ENCODE measurements at regions not wholly inside any gene's neighbourhood (a gene's known extent, or its start where the extent isn't known, plus 50 kb on each side); places are given as distances from the start of the nearest gene placed in this dataset.

DNA sequence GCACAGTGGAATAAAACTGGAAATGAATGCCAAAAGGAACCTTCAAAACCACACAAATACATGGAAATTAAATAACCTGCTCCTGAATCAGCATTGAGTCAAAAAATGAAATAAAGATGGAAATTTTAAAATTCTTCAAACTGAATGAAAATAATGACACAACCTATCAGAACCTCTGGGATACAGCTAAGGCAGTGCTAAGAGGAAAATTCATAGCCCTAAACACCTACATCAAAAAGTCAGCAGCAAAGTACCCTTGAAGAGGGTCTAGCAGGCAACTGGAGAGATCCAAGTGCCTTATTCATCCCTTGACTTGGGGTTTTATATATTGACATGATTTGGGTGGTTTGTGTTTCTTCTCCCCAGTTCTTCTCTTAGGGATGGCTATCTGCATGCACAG is 294.1 kb downstream of the PMP22 start:
- Histone ChIP-seq H2BK15ac (ENCODE audit: low read length) (no peak overlapping the region), H3K36me3 (ENCODE audit: control insufficient read depth in 2 of 4, insufficient read depth in 4 of 4, low read length in 3 of 4) (no peaks in the 10 kb centered on the region), H3K4ac (replicated peaks; ENCODE audit: insufficient read length, low read depth, low read length) (no peak overlapping the region), H3K27ac (ENCODE audit: low read depth, low read length) (no peak overlapping the region), H4K5ac (ENCODE audit: insufficient read length, low read depth, low read length) (no peak overlapping the region), H4K20me1 (replicated peaks in 1 of 2; ENCODE audit: control insufficient read depth in 1 of 2, insufficient read depth in 2 of 2, low read length in 2 of 2) (no peaks in the 10 kb centered on the region), H2BK120ac (replicated peaks; ENCODE audit: low read depth, low read length) (no peak overlapping the region), H3K79me1 (ENCODE audit: low read depth, low read length) (no peaks in the 10 kb centered on the region), H3K18ac (ENCODE audit: extremely low read depth, low read length) (no peak overlapping the region), H4K8ac (ENCODE audit: extremely low read depth, insufficient read depth, low read length) (no peak overlapping the region), H3K14ac (ENCODE audit: insufficient read length) (no peak overlapping the region), H3K23ac (ENCODE audit: insufficient read length) (no peak overlapping the region), H3K9me3 (ENCODE audit: insufficient read depth in 2 of 2, low read depth in 1 of 2, low read length in 1 of 2) (peaks cover 4 to 7% of the 10 kb centered on the region in 2 experiments; a peak in 2 of 4 replicates), H2BK20ac (ENCODE audit: low read length) (no peak overlapping the region), H2AK5ac (ENCODE audit: low read depth, low read length) (no peak overlapping the region), H2BK5ac (ENCODE audit: low read depth, low read length) (no peak overlapping the region), H3K4me1 (replicated peaks in 1 of 4; ENCODE audit: control insufficient read depth in 3 of 4, insufficient read depth in 4 of 4, low read length in 3 of 4) (peaks cover 0 to 3% (median 0%) of the 10 kb centered on the region in 4 experiments; a peak in 1 of 7 replicates), H3K4me3 (ENCODE audit: extremely low read depth in 1 of 4, insufficient read depth in 2 of 4, low read depth in 3 of 4, low read length in 4 of 4) (no peak overlapping the region), H3K79me2 (ENCODE audit: control insufficient read depth in 1 of 2, insufficient read depth in 2 of 2, low read length in 2 of 2) (no peaks in the 10 kb centered on the region), H3K23me2 (ENCODE audit: low read depth, low read length) (no peaks in the 10 kb centered on the region), H3K9ac (replicated peaks in 1 of 4; ENCODE audit: extremely low read depth in 1 of 4, low read depth in 3 of 4, low read length in 3 of 4) (no peak overlapping the region), H3K27me3 (replicated peaks in 1 of 4; ENCODE audit: control insufficient read depth in 3 of 4, extremely low read depth in 1 of 4, insufficient read depth in 3 of 4, low read length in 3 of 4) (no peaks in the 10 kb centered on the region; a peak in 1 of 7 replicates), H4K91ac (replicated peaks; ENCODE audit: insufficient read length, low read length) (no peak overlapping the region), H2BK12ac (ENCODE audit: low read depth, low read length) (no peak overlapping the region), H2AFZ (ENCODE audit: low read length) (no peak overlapping the region), H3K56ac (replicated peaks; ENCODE audit: insufficient read length, low read depth, low read length) (no peak overlapping the region), H3K4me2 (ENCODE audit: insufficient read depth in 1 of 2, low read depth in 2 of 2, low read length in 2 of 2) (no peak overlapping the region)
- ChIA-PET CTCF (ENCODE audit: partially characterized antibody) (no interaction called here), POLR2A (ENCODE audit: partially characterized antibody) (no interaction called here)
- FAIRE-seq (no peak), DNase-seq (ENCODE audit: low read depth in 1 of 2, low spot score in 2 of 2) (no peak)
- TF ChIP-seq RBBP5 (IDR thresholded peaks at IDR 0.05; ENCODE audit: borderline replicate concordance, low read depth, low read length): no peak
- no peak for TF ChIP-seq SP2 (IDR thresholded peaks at IDR 0.05; ENCODE audit: low read length)
- TF ChIP-seq BRCA1 (IDR thresholded peaks at IDR 0.05; ENCODE audit: low read depth, low read length): no peak
- TF ChIP-seq, protein P1, sequence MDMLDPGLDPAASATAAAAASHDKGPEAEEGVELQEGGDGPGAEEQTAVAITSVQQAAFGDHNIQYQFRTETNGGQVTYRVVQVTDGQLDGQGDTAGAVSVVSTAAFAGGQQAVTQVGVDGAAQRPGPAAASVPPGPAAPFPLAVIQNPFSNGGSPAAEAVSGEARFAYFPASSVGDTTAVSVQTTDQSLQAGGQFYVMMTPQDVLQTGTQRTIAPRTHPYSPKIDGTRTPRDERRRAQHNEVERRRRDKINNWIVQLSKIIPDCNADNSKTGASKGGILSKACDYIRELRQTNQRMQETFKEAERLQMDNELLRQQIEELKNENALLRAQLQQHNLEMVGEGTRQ (IDR thresholded peaks at IDR 0.05; ENCODE audit: low read length): no peak
- TF ChIP-seq SIX5 (IDR thresholded peaks at IDR 0.05; ENCODE audit: low read depth, low read length): no peak

All from H1 (cell line).